Neural progenitor cell (in vitro differentiated cells): ENCODE measurements at regions not wholly inside any gene's neighbourhood (a gene's known extent, or its start where the extent isn't known, plus 50 kb on each side); places are given as distances from the start of the nearest gene placed in this dataset.

ENCODE experiments used
- EZH2 ChIP-seq: fragments of 200-600 bp; sonication (generic); IDR thresholded peaks from 2 replicates; pipeline ENCODE4 v1.6.1; 2017; ENCODE audit warnings: antibody characterized with exemption, mild to moderate bottlenecking, moderate library complexity
- TF ChIP-seq, protein P1 (sequence below): fragments of 200-600 bp; sonication (generic); IDR thresholded peaks from 2 replicates; pipeline ENCODE4 v1.5.1; 2017; ENCODE audit warnings: antibody characterized with exemption, mild to moderate bottlenecking

DNA sequence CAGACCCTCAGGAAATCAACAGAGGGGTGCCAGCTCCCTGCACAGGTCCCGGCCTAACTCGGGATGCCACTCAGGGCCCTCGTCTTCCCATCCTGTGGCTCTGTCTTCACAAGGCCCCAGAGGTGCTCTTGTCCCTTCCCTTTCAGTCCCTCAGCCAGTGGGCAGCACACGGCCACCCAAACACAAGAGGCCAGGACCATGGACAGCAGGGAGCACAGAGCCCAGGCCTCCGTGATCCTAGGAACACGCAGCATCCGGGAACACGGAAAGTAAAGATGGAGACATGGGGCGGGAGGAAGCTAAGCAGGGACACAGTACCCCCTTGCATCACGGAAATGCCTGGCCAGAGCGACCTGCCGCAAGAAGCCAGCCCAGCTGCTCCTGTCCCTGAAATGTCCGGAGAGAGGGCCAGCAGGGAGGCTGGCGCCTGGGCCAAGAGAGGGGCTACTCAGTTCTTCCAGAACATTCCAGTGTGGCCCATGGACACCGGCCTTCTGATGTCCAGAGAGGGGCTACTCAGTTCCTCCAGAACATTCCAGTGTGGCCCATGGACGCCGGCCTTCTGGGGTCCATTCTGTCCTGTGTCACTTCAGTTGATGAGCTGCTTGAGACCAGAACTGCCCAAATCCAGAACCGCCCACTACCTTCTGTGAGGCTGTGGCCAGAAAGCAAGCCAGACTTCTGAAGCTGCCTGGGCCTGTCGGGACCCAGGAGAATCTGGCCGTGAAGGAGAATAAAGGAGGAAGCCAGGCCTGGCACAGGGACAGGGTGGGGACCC is 274.0 kb downstream of the BRD1 start:
- TF ChIP-seq, protein P1, sequence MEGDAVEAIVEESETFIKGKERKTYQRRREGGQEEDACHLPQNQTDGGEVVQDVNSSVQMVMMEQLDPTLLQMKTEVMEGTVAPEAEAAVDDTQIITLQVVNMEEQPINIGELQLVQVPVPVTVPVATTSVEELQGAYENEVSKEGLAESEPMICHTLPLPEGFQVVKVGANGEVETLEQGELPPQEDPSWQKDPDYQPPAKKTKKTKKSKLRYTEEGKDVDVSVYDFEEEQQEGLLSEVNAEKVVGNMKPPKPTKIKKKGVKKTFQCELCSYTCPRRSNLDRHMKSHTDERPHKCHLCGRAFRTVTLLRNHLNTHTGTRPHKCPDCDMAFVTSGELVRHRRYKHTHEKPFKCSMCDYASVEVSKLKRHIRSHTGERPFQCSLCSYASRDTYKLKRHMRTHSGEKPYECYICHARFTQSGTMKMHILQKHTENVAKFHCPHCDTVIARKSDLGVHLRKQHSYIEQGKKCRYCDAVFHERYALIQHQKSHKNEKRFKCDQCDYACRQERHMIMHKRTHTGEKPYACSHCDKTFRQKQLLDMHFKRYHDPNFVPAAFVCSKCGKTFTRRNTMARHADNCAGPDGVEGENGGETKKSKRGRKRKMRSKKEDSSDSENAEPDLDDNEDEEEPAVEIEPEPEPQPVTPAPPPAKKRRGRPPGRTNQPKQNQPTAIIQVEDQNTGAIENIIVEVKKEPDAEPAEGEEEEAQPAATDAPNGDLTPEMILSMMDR = no peak
- no peak for TF ChIP-seq EZH2
